Left lung (tissue), 4 donors: ENCODE measurements at regions not wholly inside any gene's neighbourhood (a gene's known extent, or its start where the extent isn't known, plus 50 kb on each side); places are given as distances from the start of the nearest gene placed in this dataset.
A peak's percentile ranks its signal among the peaks of the same experiment; 100 is the strongest.

Experiments used
- ATAC-seq: fragments of 200-7000 bp; cut with Tn5 transposase; one replicate; pipeline ENCODE4 v1.9.1; 2020; ENCODE audit warnings: moderate library complexity
- DNase-seq, 4 donors: peaks; one replicate each; pipeline ENCODE4 v3.0.0-alpha.2; 2013 to 2020
- H3K27ac ChIP-seq, 2 donors: fragments of 200-600 bp; sonication (generic) in 1 of 2; one replicate each; pipeline versions ENCODE4 v1.5.0 to v1.8.0; 2020 to 2021
- H3K27me3 ChIP-seq, 2 donors: fragments of 200-600 bp; sonication (generic) in 1 of 2; one replicate each; pipeline versions ENCODE4 v1.5.0 to v1.8.0; 2020 to 2021
- H3K36me3 ChIP-seq, 2 donors: fragments of 200-600 bp; sonication (generic) in 1 of 2; one replicate each; pipeline versions ENCODE4 v1.5.0 to v1.8.0; 2020 to 2021
- H3K4me1 ChIP-seq, 2 donors: fragments of 200-600 bp; one replicate each; pipeline ENCODE4 v1.8.0; 2021
- H3K4me3 ChIP-seq, 2 donors: fragments of 200-600 bp; sonication (generic) in 1 of 2; one replicate each; pipeline versions ENCODE4 v1.5.0 to v1.8.0; 2020 to 2021; ENCODE audit warnings: mild to moderate bottlenecking in 1 of 2
- H3K9me3 ChIP-seq, 2 donors: fragments of 200-600 bp; sonication (generic) in 1 of 2; one replicate each; pipeline versions ENCODE4 v1.5.0 to v1.8.0; 2020 to 2021
- CTCF ChIP-seq, 2 donors: fragments of 200-600 bp; sonication (generic) in 1 of 2; IDR thresholded peaks; one replicate each; pipeline versions ENCODE4 v1.5.0 to v1.8.0; 2021; ENCODE audit warnings: antibody characterized with exemption in 2 of 2
- intact Hi-C, 2 donors: fragments of 100-400 bp; cut with DNase I; formaldehyde crosslinking; loops; one replicate each; pipeline versions ENCODE4 v1.11.2 to v1.14.2; 2022
- donor health status: DM: no; HTN: yes; CAD: no.
- donor health status: DM: no; HTN: no; CAD: no.

- no peak for TF ChIP-seq CTCF (IDR thresholded peaks at IDR 0.05)
- no peak for DNase-seq
- Histone ChIP-seq H3K36me3 (no peaks in the 10 kb centered on the region), H3K27me3 (no peaks in the 10 kb centered on the region), H3K4me3 (no peak overlapping the region), H3K9me3 (no peaks in the 10 kb centered on the region), H3K27ac (no peak overlapping the region), H3K4me1 (peaks cover 0 to 7% of the 10 kb centered on the region in 2 donors)
- ATAC-seq, result no peak
- intact Hi-C loops, result no loop called here
Measured at GRCh38 chr1:19591482-19592091, 52.5 kb upstream of the NBL1 start.

- intact Hi-C loops, result loop anchor here in 1 of 2 donors (10.0 kb wide), 1 partner anchor 201 kb away; no protein-coding TSS in a partner anchor
- H3K36me3 ChIP-seq, result no peaks in the 10 kb centered on the region
- DNase-seq (no peak), ATAC-seq (no peak)
- no peak overlapping the region for H3K27ac ChIP-seq
- no peak overlapping the region for H3K4me3 ChIP-seq
- no peaks in the 10 kb centered on the region for H3K9me3 ChIP-seq
- H3K27me3 ChIP-seq, result no peaks in the 10 kb centered on the region
- H3K4me1 ChIP-seq, result no peaks in the 10 kb centered on the region
- TF ChIP-seq CTCF (IDR thresholded peaks at IDR 0.05), result no peak
Measured at GRCh38 chr1:19585507-19585906, 58.6 kb upstream of the NBL1 start.

- peak; percentile 50 to 71 for TF ChIP-seq CTCF (IDR thresholded peaks at IDR 0.05)
- no peaks in the 10 kb centered on the region for H3K9me3 ChIP-seq
- no peaks in the 10 kb centered on the region for H3K27me3 ChIP-seq
- H3K36me3 ChIP-seq, result no peaks in the 10 kb centered on the region
- intact Hi-C loops, result loop anchor here in 1 of 2 donors (10.0 kb wide), 1 partner anchor 198 kb away; no protein-coding TSS in a partner anchor
- H3K4me1 ChIP-seq, result peaks cover 0 to 9% of the 10 kb centered on the region in 2 donors
- ATAC-seq (peak; percentile 98), DNase-seq (peak in 2 of 4 donors; percentile 72 to 91)
- no peak overlapping the region for H3K4me3 ChIP-seq
- H3K27ac ChIP-seq, result no peak overlapping the region
Measured at GRCh38 chr1:19582318-19582717, 61.8 kb upstream of the NBL1 start.

GRCh38 chr1:19581381-19581780 is 62.7 kb upstream of the NBL1 start:
- Histone ChIP-seq H3K27me3 (no peaks in the 10 kb centered on the region), H3K9me3 (no peaks in the 10 kb centered on the region), H3K36me3 (no peaks in the 10 kb centered on the region), H3K27ac (no peak overlapping the region), H3K4me3 (no peak overlapping the region), H3K4me1 (peaks cover 0 to 9% of the 10 kb centered on the region in 2 donors)
- DNase-seq (no peak), ATAC-seq (no peak)
- TF ChIP-seq CTCF (IDR thresholded peaks at IDR 0.05), result no peak
- intact Hi-C loops, result loop anchor here in 1 of 2 donors (10.0 kb wide), 1 partner anchor 197 kb away; no protein-coding TSS in a partner anchor

GRCh38 chr1:19577561-19577960 is 66.5 kb upstream of the NBL1 start:
- H3K36me3 ChIP-seq, result no peaks in the 10 kb centered on the region
- no peaks in the 10 kb centered on the region for H3K27me3 ChIP-seq
- no peak for TF ChIP-seq CTCF (IDR thresholded peaks at IDR 0.05)
- intact Hi-C loops, result no loop called here
- H3K4me1 ChIP-seq, result peaks cover 0 to 9% of the 10 kb centered on the region in 2 donors
- H3K9me3 ChIP-seq, result no peaks in the 10 kb centered on the region
- no peak overlapping the region for H3K4me3 ChIP-seq
- peak overlapping the region in 1 of 2 donors; percentile 19 for H3K27ac ChIP-seq
- ATAC-seq (no peak), DNase-seq (no peak)
